K562 (cell line): ENCODE measurements at regions not wholly inside any gene's neighbourhood (a gene's known extent, or its start where the extent isn't known, plus 50 kb on each side); places are given as distances from the start of the nearest gene placed in this dataset.

Source experiments
- ATAC-seq: fragments of 200-7000 bp; cut with Tn5 transposase; 3 replicates; pipeline ENCODE4 v1.9.1; 2020; ENCODE audit warnings: moderate library complexity
- BruUV-seq: library from RNA; stranded (reverse); fragments of 400-500 nt; replicated peaks from 2 replicates; lab custom pipeline; 2021; lab: Mats Ljungman, UMichigan
- CTCF ChIA-PET: fragments of 300-600 bp; formaldehyde crosslinking; extraction: SDS; loops from one replicate; lab custom pipeline; 2021; ENCODE audit warnings: low intra/inter-chr PET ratio; lab: Yijun Ruan, JAX
- POLR2A ChIA-PET: fragments of 300-600, 350-650 bp; sonication (Branson Sonifier 250); formaldehyde crosslinking; extraction: SDS; loops from one replicate; lab custom pipeline; 2021; ENCODE audit warnings: antibody characterized with exemption, inconsistent platforms; lab: Yijun Ruan, JAX
- DNase-seq, 4 experiments: peaks; one replicate each; pipeline versions ENCODE4 v3.0.0 to v3.0.0-alpha.2; 2011 to 2018; ENCODE audit warnings: low spot score in 3 of 4, mixed read lengths in 3 of 4; ENCODE audit errors: extremely low read depth in 1 of 4
- FAIRE-seq: peaks from 2 replicates; lab custom pipeline; 2011; peaks lifted over from hg19 to GRCh38; lab: Jason Lieb, UNC
- H2AFZ ChIP-seq: 2 replicates; pipeline ENCODE4 v1.6.0; 2011; ENCODE audit warnings: low read depth, low read length, control low read depth, inconsistent platforms
- H3K27ac ChIP-seq: fragments of 200-600 bp; 3 replicates; pipeline ENCODE4 v1.8.0; 2011; ENCODE audit warnings: low read depth, mild to moderate bottlenecking, control low read depth, inconsistent platforms, low read length, moderate library complexity, mixed read lengths; ENCODE audit errors: extremely low read depth
- H3K27me3 ChIP-seq, 2 experiments: fragments of 300-600 bp in 1 of 2; 2 replicates in 1 of 2; 3 replicates in 1 of 2; pipeline versions ENCODE4 v1.6.0 to v1.8.0; 2011; ENCODE audit warnings: inconsistent platforms in 2 of 2, low read length in 2 of 2, mild to moderate bottlenecking in 1 of 2, mixed read lengths in 1 of 2, moderate library complexity in 1 of 2; ENCODE audit not compliant: control insufficient read depth in 2 of 2, insufficient read depth in 2 of 2
- H3K36me3 ChIP-seq: fragments of 300-600 bp; 3 replicates; pipeline ENCODE4 v1.8.0; 2011; ENCODE audit warnings: mild to moderate bottlenecking, low read length, inconsistent platforms; ENCODE audit not compliant: control insufficient read depth, insufficient read depth
- H3K4me1 ChIP-seq, 2 experiments: fragments of 200-600 bp in 1 of 2; replicated peaks in 1 of 2; 2 replicates in 1 of 2; 3 replicates in 1 of 2; pipeline versions ENCODE4 v1.5.1 to v1.8.0; 2011; ENCODE audit warnings: inconsistent platforms in 2 of 2, low read length in 2 of 2, mild to moderate bottlenecking in 1 of 2, mixed read lengths in 1 of 2, moderate library complexity in 1 of 2; ENCODE audit not compliant: control insufficient read depth in 2 of 2, insufficient read depth in 2 of 2
- H3K4me2 ChIP-seq: 2 replicates; pipeline ENCODE4 v1.6.1; 2011; ENCODE audit warnings: low read length, control low read depth, inconsistent platforms, mixed read lengths; ENCODE audit not compliant: insufficient read depth
- H3K4me3 ChIP-seq: fragments of 200-600 bp; sonication (generic), shearing (Covaris generic); 2 replicates; pipeline ENCODE4 v1.5.1; 2016; ENCODE audit warnings: control low read depth, inconsistent platforms
- H3K79me2 ChIP-seq: fragments of 200-600 bp; 3 replicates; pipeline ENCODE4 v1.8.0; 2011; ENCODE audit warnings: low read length, inconsistent platforms; ENCODE audit not compliant: control insufficient read depth, insufficient read depth
- H3K9ac ChIP-seq, 2 experiments: 2 replicates each; pipeline versions ENCODE4 v1.6.0 to v1.6.1; 2011; ENCODE audit warnings: low read depth in 2 of 2, low read length in 2 of 2, control low read depth in 1 of 2, inconsistent platforms in 1 of 2, mild to moderate bottlenecking in 1 of 2, mixed read lengths in 1 of 2; ENCODE audit not compliant: insufficient read depth in 1 of 2
- H3K9me1 ChIP-seq: one replicate; pipeline ENCODE4 v1.6.0; 2011; ENCODE audit warnings: inconsistent platforms, mild to moderate bottlenecking, low read length, moderate library complexity; ENCODE audit not compliant: control insufficient read depth, insufficient read depth
- H3K9me3 ChIP-seq: replicated peaks from 2 replicates; pipeline ENCODE4 v1.5.1; 2011; ENCODE audit warnings: low read depth, low read length, inconsistent platforms; ENCODE audit not compliant: control insufficient read depth, insufficient read depth
- H4K20me1 ChIP-seq: replicated peaks from 2 replicates; pipeline ENCODE4 v1.6.1; 2011; ENCODE audit warnings: low read length, inconsistent platforms, mixed read lengths; ENCODE audit not compliant: control insufficient read depth, insufficient read depth
- CTBP1 ChIP-seq: fragments of 450-650 bp; IDR thresholded peaks from 2 replicates; pipeline ENCODE4 v1.6.1; 2016; ENCODE audit warnings: borderline replicate concordance
- ETS2 ChIP-seq: IDR thresholded peaks from 2 replicates; pipeline ENCODE4 v1.6.1; 2016; ENCODE audit warnings: borderline replicate concordance, missing genetic modification characterization, mild to moderate bottlenecking, moderate library complexity, missing compliant biosample characterization; ENCODE audit not compliant: poor library complexity, severe bottlenecking
- JUN ChIP-seq, 2 experiments: sonication (generic) in 1 of 2; formaldehyde crosslinking in 1 of 2; IDR thresholded peaks; 2 replicates each; pipeline versions ENCODE4 v1.6.1 to v1.8.0; 2012 to 2022; ENCODE audit warnings: borderline replicate concordance in 2 of 2, mild to moderate bottlenecking in 2 of 2, improper control_type of control experiment in 1 of 2, low read depth in 1 of 2, low read length in 1 of 2, missing genetic modification reagents in 1 of 2
- NR2C2 ChIP-seq, 2 experiments: fragments of 200-800 bp in 1 of 2; sonication (Bioruptor generic) in 1 of 2; sonication (generic) in 1 of 2; formaldehyde crosslinking in 1 of 2; IDR thresholded peaks; 2 replicates each; pipeline versions ENCODE4 v1.6.1 to v1.8.0; 2016 to 2022; ENCODE audit warnings: mild to moderate bottlenecking in 1 of 2, missing compliant biosample characterization in 1 of 2, missing genetic modification characterization in 1 of 2, missing genetic modification reagents in 1 of 2
- NR4A1 ChIP-seq, 2 experiments: fragments of 250-450 bp in 1 of 2; fragments of 450-650 bp in 1 of 2; sonication (Bioruptor Pico) in 1 of 2; IDR thresholded peaks; 2 replicates each; pipeline versions ENCODE4 v1.4.0 to v1.6.1; 2016 to 2020; ENCODE audit warnings: mild to moderate bottlenecking in 2 of 2, missing compliant biosample characterization in 1 of 2, missing genetic modification characterization in 1 of 2, moderate library complexity in 1 of 2
- PRDM10 ChIP-seq: fragments of 450-650 bp; IDR thresholded peaks from 2 replicates; pipeline ENCODE4 v1.6.1; 2018; ENCODE audit not compliant: partially characterized antibody
- TAL1 ChIP-seq: fragments of 450-650 bp; IDR thresholded peaks from 2 replicates; pipeline ENCODE4 v1.6.1; 2016; ENCODE audit warnings: mild to moderate bottlenecking
- TBL1XR1 ChIP-seq, 2 experiments: IDR thresholded peaks; 2 replicates each; pipeline ENCODE4 v1.6.1; 2012; ENCODE audit warnings: improper control_type of control experiment in 2 of 2, low read length in 2 of 2, mild to moderate bottlenecking in 1 of 2
- ZNF431 ChIP-seq: sonication (generic); formaldehyde crosslinking; IDR thresholded peaks from 2 replicates; pipeline ENCODE4 v1.8.0; 2022; ENCODE audit warnings: mild to moderate bottlenecking, missing genetic modification reagents
- ZNF639 ChIP-seq, 2 experiments: fragments of 200-800 bp in 1 of 2; sonication (Bioruptor generic) in 1 of 2; sonication (generic) in 1 of 2; formaldehyde crosslinking in 1 of 2; IDR thresholded peaks in 1 of 2; conservative IDR thresholded peaks in 1 of 2; 2 replicates each; pipeline versions ENCODE4 v1.5.0 to v1.6.1; 2016 to 2020; ENCODE audit warnings: missing compliant biosample characterization in 1 of 2, missing genetic modification characterization in 1 of 2, missing genetic modification reagents in 1 of 2
- WGBS: fragments of 100-300 bp; shearing (Covaris generic); methylation state at CpG from one replicate; pipeline ENCODE4 v1.1.6; 2016; ENCODE audit warnings: low coverage, mixed read lengths; ENCODE audit not compliant: insufficient coverage; ENCODE audit errors: missing lambda C conversion rate; 5-methylcytosine and 5-hydroxymethylcytosine counted together
- in situ Hi-C: fragments of 300-500 bp; cut with MboI; formaldehyde crosslinking; loops from 4 replicates; pipeline ENCODE4 v1.15.0; 2018; ENCODE audit warnings: inconsistent platforms, mixed read lengths
- intact Hi-C: fragments of 100-400 bp; cut with micrococcal nuclease; formaldehyde crosslinking; loops from 2 replicates; pipeline ENCODE4 v1.14.2; 2022
- TF ChIP-seq, protein P1 (sequence below): fragments of 450-650 bp; formaldehyde crosslinking; IDR thresholded peaks from 2 replicates; pipeline ENCODE4 v1.4.0; 2022; ENCODE audit warnings: missing genetic modification characterization

DNA sequence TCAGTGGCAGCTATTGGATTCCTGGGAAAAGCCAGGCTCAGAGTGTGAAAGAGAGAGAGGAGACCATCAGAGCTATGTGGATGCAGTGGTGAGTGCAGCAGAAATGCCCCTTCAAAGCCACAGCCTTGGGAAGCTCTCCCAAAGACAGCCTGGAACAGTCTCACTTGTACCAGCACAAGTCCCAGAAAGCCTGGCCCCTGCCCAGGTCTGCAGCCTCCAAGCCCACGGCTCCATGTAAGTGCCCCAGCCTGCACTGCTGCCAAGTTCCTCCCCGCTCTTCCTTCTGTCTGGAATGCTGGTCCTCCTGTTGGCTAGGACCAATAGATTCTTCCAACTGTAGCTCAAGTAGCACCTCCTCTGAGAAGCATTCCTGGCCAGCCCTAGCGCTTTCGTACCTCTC lies 539.7 kb downstream of the MIAT start:
- in situ Hi-C loops (no loop called here), intact Hi-C loops (no loop called here)
- 7% methylated on average over 2 of the region's 4 CpGs for WGBS
- no peak overlapping the region for H3K4me2 ChIP-seq
- H3K36me3 ChIP-seq = no peaks in the 10 kb centered on the region
- no peaks in the 10 kb centered on the region for H3K9me1 ChIP-seq
- BruUV-seq = no TSS peak
- DNase-seq (no peak), ATAC-seq (no peak), FAIRE-seq (no peak)
- CTCF ChIA-PET = no interaction called here
- no peak overlapping the region for H3K9ac ChIP-seq
- no peaks in the 10 kb centered on the region; a peak in 1 of 5 replicates for H3K27me3 ChIP-seq
- no peaks in the 10 kb centered on the region; a peak in 1 of 5 replicates for H3K4me1 ChIP-seq
- POLR2A ChIA-PET = no interaction called here
- H3K9me3 ChIP-seq = no peaks in the 10 kb centered on the region
- H3K27ac ChIP-seq = no peak overlapping the region
- no peaks in the 10 kb centered on the region for H4K20me1 ChIP-seq
- H3K79me2 ChIP-seq = no peaks in the 10 kb centered on the region
- no peak overlapping the region for H3K4me3 ChIP-seq
- no peak overlapping the region for H2AFZ ChIP-seq
- TF ChIP-seq CTBP1 = no peak
- TF ChIP-seq PRDM10 = no peak
- no peak for TF ChIP-seq JUN (IDR thresholded peaks at IDR 0.05; ENCODE audit: borderline replicate concordance, low read depth, low read length)
- no peak for TF ChIP-seq JUN (CRISPR knock-in tag; IDR thresholded peaks at IDR 0.05; ENCODE audit: borderline replicate concordance)
- no peak for TF ChIP-seq NR2C2 (CRISPR knock-in tag; IDR thresholded peaks at IDR 0.05)
- TF ChIP-seq NR2C2 (tag; IDR thresholded peaks at IDR 0.05) = no peak
- no peak for TF ChIP-seq ZNF431 (CRISPR knock-in tag)
- no peak for TF ChIP-seq NR4A1 (CRISPR knock-in tag; IDR thresholded peaks at IDR 0.05)
- TF ChIP-seq NR4A1 (tag; IDR thresholded peaks at IDR 0.05) = no peak
- no peak for TF ChIP-seq ZNF639 (CRISPR knock-in tag; conservative IDR thresholded peaks at IDR 0.05 in 1 of 2, IDR thresholded peaks at IDR 0.05 in 1 of 2)
- TF ChIP-seq TAL1 = no peak
- TF ChIP-seq TBL1XR1 (IDR thresholded peaks at IDR 0.05; ENCODE audit: low read length in 2 of 2) = no peak
- TF ChIP-seq, protein P1, sequence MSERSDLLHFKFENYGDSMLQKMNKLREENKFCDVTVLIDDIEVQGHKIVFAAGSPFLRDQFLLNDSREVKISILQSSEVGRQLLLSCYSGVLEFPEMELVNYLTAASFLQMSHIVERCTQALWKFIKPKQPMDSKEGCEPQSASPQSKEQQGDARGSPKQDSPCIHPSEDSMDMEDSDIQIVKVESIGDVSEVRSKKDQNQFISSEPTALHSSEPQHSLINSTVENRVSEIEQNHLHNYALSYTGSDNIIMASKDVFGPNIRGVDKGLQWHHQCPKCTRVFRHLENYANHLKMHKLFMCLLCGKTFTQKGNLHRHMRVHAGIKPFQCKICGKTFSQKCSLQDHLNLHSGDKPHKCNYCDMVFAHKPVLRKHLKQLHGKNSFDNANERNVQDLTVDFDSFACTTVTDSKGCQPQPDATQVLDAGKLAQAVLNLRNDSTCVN = no peak
- no peak for TF ChIP-seq ETS2 (tag)
